HEK293 (cell line): ENCODE measurements at regions not wholly inside any gene's neighbourhood (a gene's known extent, or its start where the extent isn't known, plus 50 kb on each side); places are given as distances from the start of the nearest gene placed in this dataset.

Experiments
- CTCF ChIA-PET: fragments of 350-600 bp; formaldehyde crosslinking; extraction: SDS; loops from one replicate; lab custom pipeline; 2021; ENCODE audit warnings: antibody characterized with exemption; lab: Yijun Ruan, JAX
- POLR2A ChIA-PET: fragments of 300-600 bp; formaldehyde crosslinking; extraction: SDS; loops from one replicate; lab custom pipeline; 2020; ENCODE audit warnings: antibody characterized with exemption, inconsistent platforms; lab: Yijun Ruan, JAX
- H3K27ac ChIP-seq: fragments of 200-500 bp; sonication (Bioruptor generic); 2 replicates; pipeline ENCODE4 v1.5.1; 2014; ENCODE audit warnings: low read depth, low read length, control low read depth, inconsistent platforms; ENCODE audit errors: extremely low read depth
- H3K36me3 ChIP-seq, 2 experiments: fragments of 200-500 bp in 1 of 2; sonication (Bioruptor generic) in 1 of 2; 1 replicate in 1 of 2; 2 replicates in 1 of 2; pipeline ENCODE4 v1.5.1; 2014 to 2017; ENCODE audit warnings: inconsistent platforms in 2 of 2, low read length in 2 of 2; ENCODE audit not compliant: control insufficient read depth in 2 of 2, insufficient read depth in 1 of 2
- H3K4me1 ChIP-seq: fragments of 200-500 bp; sonication (Bioruptor generic); 2 replicates; pipeline ENCODE4 v1.5.1; 2014; ENCODE audit warnings: mild to moderate bottlenecking, low read length, inconsistent platforms; ENCODE audit not compliant: control insufficient read depth, insufficient read depth
- H3K4me3 ChIP-seq: 2 replicates; pipeline ENCODE4 v1.5.1; 2011; ENCODE audit warnings: low read depth, mild to moderate bottlenecking, control low read depth, low read length, moderate library complexity
- H3K9me3 ChIP-seq: fragments of 200-500 bp; sonication (Bioruptor generic); 2 replicates; pipeline ENCODE4 v1.5.1; 2014; ENCODE audit warnings: low read depth, low read length, inconsistent platforms; ENCODE audit not compliant: control insufficient read depth, insufficient read depth
- BCL6B ChIP-seq: fragments of 450-650 bp; formaldehyde crosslinking; IDR thresholded peaks from 2 replicates; pipeline ENCODE4 v1.5.1; 2017; ENCODE audit warnings: missing biosample characterization, missing genetic modification characterization
- KLF17 ChIP-seq: fragments of 450-650 bp; formaldehyde crosslinking; IDR thresholded peaks from 2 replicates; pipeline ENCODE4 v1.5.1; 2016; ENCODE audit warnings: missing biosample characterization, missing genetic modification characterization
- PBX3 ChIP-seq: sonication (generic); formaldehyde crosslinking; IDR thresholded peaks from 2 replicates; pipeline ENCODE4 v1.8.1; 2022; ENCODE audit warnings: mild to moderate bottlenecking, moderate library complexity, missing genetic modification reagents
- PRDM1 ChIP-seq: fragments of 450-650 bp; formaldehyde crosslinking; IDR thresholded peaks from 2 replicates; pipeline ENCODE4; 2016; ENCODE audit warnings: missing biosample characterization, missing genetic modification characterization
- SALL2 ChIP-seq: fragments of 450-650 bp; formaldehyde crosslinking; IDR thresholded peaks from 2 replicates; pipeline ENCODE4 v1.5.0; 2017; ENCODE audit warnings: missing biosample characterization, mild to moderate bottlenecking, missing genetic modification characterization, borderline replicate concordance
- ZNF10 ChIP-seq: fragments of 450-650 bp; formaldehyde crosslinking; IDR thresholded peaks from 2 replicates; pipeline ENCODE4 v1.5.1; 2017; ENCODE audit warnings: missing biosample characterization, missing genetic modification characterization
- ZNF133 ChIP-seq: fragments of 450-650 bp; formaldehyde crosslinking; IDR thresholded peaks from 2 replicates; pipeline ENCODE4 v1.5.1; 2016; ENCODE audit warnings: missing biosample characterization, missing genetic modification characterization
- ZNF324 ChIP-seq: fragments of 450-650 bp; formaldehyde crosslinking; IDR thresholded peaks from 2 replicates; pipeline ENCODE4 v1.5.1; 2016; ENCODE audit warnings: missing biosample characterization, missing genetic modification characterization
- ZNF362 ChIP-seq: fragments of 450-650 bp; formaldehyde crosslinking; IDR thresholded peaks from 2 replicates; pipeline ENCODE4 v1.5.1; 2016; ENCODE audit warnings: missing biosample characterization, missing genetic modification characterization
- ZNF639 ChIP-seq: fragments of 450-650 bp; formaldehyde crosslinking; IDR thresholded peaks from 2 replicates; pipeline ENCODE4 v1.5.1; 2016; ENCODE audit warnings: missing biosample characterization, missing genetic modification characterization
- ZNF777 ChIP-seq: fragments of 450-650 bp; formaldehyde crosslinking; IDR thresholded peaks from 2 replicates; pipeline ENCODE4 v1.5.1; 2017; ENCODE audit warnings: missing biosample characterization, missing genetic modification characterization, borderline replicate concordance
- ZNF792 ChIP-seq: fragments of 450-650 bp; formaldehyde crosslinking; IDR thresholded peaks from 2 replicates; pipeline ENCODE4 v1.5.1; 2016; ENCODE audit warnings: missing biosample characterization, missing genetic modification characterization
- ZSCAN18 ChIP-seq: fragments of 450-650 bp; formaldehyde crosslinking; IDR thresholded peaks from 2 replicates; pipeline ENCODE4 v1.5.1; 2016; ENCODE audit warnings: missing biosample characterization, missing genetic modification characterization
- ZSCAN30 ChIP-seq: fragments of 450-650 bp; IDR thresholded peaks from 2 replicates; pipeline ENCODE4 v1.5.1; 2018; ENCODE audit warnings: missing biosample characterization, mild to moderate bottlenecking, missing genetic modification characterization, moderate library complexity
- ZSCAN4 ChIP-seq: fragments of 450-650 bp; formaldehyde crosslinking; IDR thresholded peaks from 2 replicates; pipeline ENCODE4 v1.5.1; 2017; ENCODE audit warnings: missing biosample characterization, missing genetic modification characterization
- ZSCAN5A ChIP-seq: fragments of 450-650 bp; formaldehyde crosslinking; IDR thresholded peaks from 2 replicates; pipeline ENCODE4 v1.5.1; 2016; ENCODE audit warnings: missing biosample characterization, missing genetic modification characterization

- no peak for TF ChIP-seq ZNF133 (tag by site-specific recombination)
- TF ChIP-seq SALL2, result no peak
- no peak for TF ChIP-seq ZSCAN18 (tag by site-specific recombination)
- TF ChIP-seq ZNF324 (tag by site-specific recombination), result no peak
- no peak for TF ChIP-seq PBX3
- no peak for TF ChIP-seq ZNF639 (tag by site-specific recombination)
- no peak for TF ChIP-seq ZNF362 (tag by site-specific recombination)
- TF ChIP-seq ZNF792, result no peak
- TF ChIP-seq KLF17 (tag by site-specific recombination), result no peak
- TF ChIP-seq ZSCAN30 (tag by site-specific recombination), result no peak
- no peak for TF ChIP-seq BCL6B
- no peak for TF ChIP-seq ZNF777 (tag by site-specific recombination)
- no peak for TF ChIP-seq ZSCAN4 (tag by site-specific recombination)
- no peak for TF ChIP-seq PRDM1 (tag by site-specific recombination)
- TF ChIP-seq ZNF10 (tag by site-specific recombination), result no peak
- no peak for TF ChIP-seq ZSCAN5A (tag by site-specific recombination)
- no peak overlapping the region for H3K27ac ChIP-seq
- no peaks in the 10 kb centered on the region; the same call in 1 of the 2 replicates for H3K4me1 ChIP-seq
- H3K36me3 ChIP-seq, result no peaks in the 10 kb centered on the region
- ChIA-PET POLR2A (no interaction called here), CTCF (no interaction called here)
- H3K4me3 ChIP-seq, result no peak overlapping the region
- H3K9me3 ChIP-seq, result no peaks in the 10 kb centered on the region
Measured at GRCh38 chr9:80701061-80701460, 988.3 kb downstream of the TLE1 start.
